ENCODE measurements at regions not wholly inside any gene's neighbourhood (a gene's known extent, or its start where the extent isn't known, plus 50 kb on each side); places are given as distances from the start of the nearest gene placed in this dataset.
"Not testable (repeated sequence)": the region's sequence is repeated elsewhere in the genome, so short reads cannot be mapped to it uniquely, and the experiment has no call there.

GRCh38 chr17:20852239-20852989 is 190.4 kb downstream of the USP22 start:
- TF ChIP-seq CTCF (IDR thresholded peaks at IDR 0.05; ENCODE audit: low read depth, low read length, missing control alignments): no peak
- peaks cover 12% of the 10 kb centered on the region for H3K27me3 ChIP-seq (replicated peaks)
- no peak overlapping the region for H3K27ac ChIP-seq
- DNase-seq: no peak
- peak overlapping the region; percentile 43 for H3K4me3 ChIP-seq (ENCODE audit: low read depth, low read length)
- in situ Hi-C loops (cut with HindIII; ENCODE audit: low pct_ligation_motif_present, low sequenced_read_pairs): no loop called here
- no peaks in the 10 kb centered on the region for H3K36me3 ChIP-seq (replicated peaks)

GRCh38 chr17:20852990-20853370 is 189.8 kb downstream of the USP22 start:
- H3K27me3 ChIP-seq (replicated peaks): peaks cover 12% of the 10 kb centered on the region
- no peak overlapping the region for H3K4me3 ChIP-seq (ENCODE audit: low read depth, low read length)
- no peak for TF ChIP-seq CTCF (IDR thresholded peaks at IDR 0.05; ENCODE audit: low read depth, low read length, missing control alignments)
- no peak for DNase-seq
- no peak overlapping the region for H3K27ac ChIP-seq
- H3K36me3 ChIP-seq (replicated peaks): no peaks in the 10 kb centered on the region
- in situ Hi-C loops (cut with HindIII; ENCODE audit: low pct_ligation_motif_present, low sequenced_read_pairs): no loop called here

GRCh38 chr17:20855910-20856470 is 186.8 kb downstream of the USP22 start:
- H3K4me3 ChIP-seq (ENCODE audit: low read depth, low read length); DNase-seq; H3K36me3 ChIP-seq (replicated peaks); H3K27ac ChIP-seq; H3K27me3 ChIP-seq (replicated peaks); in situ Hi-C loops (cut with HindIII; ENCODE audit: low pct_ligation_motif_present, low sequenced_read_pairs): not testable (repeated sequence)

- H3K4me3 ChIP-seq (ENCODE audit: low read depth, low read length); in situ Hi-C loops (cut with HindIII; ENCODE audit: low pct_ligation_motif_present, low sequenced_read_pairs); H3K36me3 ChIP-seq (replicated peaks); H3K27me3 ChIP-seq (replicated peaks); DNase-seq; H3K27ac ChIP-seq: not testable (repeated sequence)
Observed at GRCh38 chr17:20866444-20867209, 176.2 kb downstream of the USP22 start.

- H3K27ac ChIP-seq; H3K4me3 ChIP-seq (ENCODE audit: low read depth, low read length); H3K36me3 ChIP-seq (replicated peaks); DNase-seq; H3K27me3 ChIP-seq (replicated peaks); in situ Hi-C loops (cut with HindIII; ENCODE audit: low pct_ligation_motif_present, low sequenced_read_pairs): not testable (repeated sequence)
Observed at GRCh38 chr17:20867436-20867937, 175.3 kb downstream of the USP22 start.

- in situ Hi-C loops (cut with HindIII; ENCODE audit: low pct_ligation_motif_present, low sequenced_read_pairs); H3K36me3 ChIP-seq (replicated peaks); DNase-seq; H3K4me3 ChIP-seq (ENCODE audit: low read depth, low read length); H3K27ac ChIP-seq; H3K27me3 ChIP-seq (replicated peaks): not testable (repeated sequence)
Observed at GRCh38 chr17:20867938-20868661, 174.7 kb downstream of the USP22 start.

- DNase-seq; H3K27me3 ChIP-seq (replicated peaks); in situ Hi-C loops (cut with HindIII; ENCODE audit: low pct_ligation_motif_present, low sequenced_read_pairs); H3K36me3 ChIP-seq (replicated peaks); H3K4me3 ChIP-seq (ENCODE audit: low read depth, low read length); H3K27ac ChIP-seq: not testable (repeated sequence)
Observed at GRCh38 chr17:20868662-20869007, 174.2 kb downstream of the USP22 start.

GRCh38 chr17:20873173-20873572 is 169.6 kb downstream of the USP22 start:
- DNase-seq; H3K4me3 ChIP-seq (ENCODE audit: low read depth, low read length); H3K36me3 ChIP-seq (replicated peaks); in situ Hi-C loops (cut with HindIII; ENCODE audit: low pct_ligation_motif_present, low sequenced_read_pairs); H3K27me3 ChIP-seq (replicated peaks); H3K27ac ChIP-seq: not testable (repeated sequence)

GRCh38 chr17:20873688-20874328 is 169.0 kb downstream of the USP22 start:
- DNase-seq; in situ Hi-C loops (cut with HindIII; ENCODE audit: low pct_ligation_motif_present, low sequenced_read_pairs); H3K36me3 ChIP-seq (replicated peaks); H3K27ac ChIP-seq; H3K27me3 ChIP-seq (replicated peaks); H3K4me3 ChIP-seq (ENCODE audit: low read depth, low read length): not testable (repeated sequence)

- H3K4me3 ChIP-seq (ENCODE audit: low read depth, low read length); H3K27me3 ChIP-seq (replicated peaks); H3K36me3 ChIP-seq (replicated peaks); DNase-seq; H3K27ac ChIP-seq; in situ Hi-C loops (cut with HindIII; ENCODE audit: low pct_ligation_motif_present, low sequenced_read_pairs): not testable (repeated sequence)
Observed at GRCh38 chr17:20877384-20877783, 165.4 kb downstream of the USP22 start.

Data from brain microvascular endothelial cell (primary cell).